Natural killer cell (primary cell): ENCODE measurements at regions not wholly inside any gene's neighbourhood (a gene's known extent, or its start where the extent isn't known, plus 50 kb on each side); places are given as distances from the start of the nearest gene placed in this dataset.

Experiments used
- ATAC-seq, 3 donors: fragments of 150-1000 bp in 2 of 3; fragments of 200-7000 bp in 1 of 3; cut with Tn5 transposase; 1 replicate in 1 of 3; 2 replicates in 2 of 3; pipeline ENCODE4 v1.10.0; 2021; ENCODE audit warnings: mild to moderate bottlenecking in 2 of 3, moderate library complexity in 2 of 3
- DNase-seq, 2 donors: peaks; one replicate each; pipeline versions ENCODE4 v3.0.0 to v3.0.0-alpha.2; 2013 to 2021; ENCODE audit warnings: mixed read lengths in 1 of 2
- H3K27ac ChIP-seq: one replicate; pipeline ENCODE4 v1.5.1; 2013; ENCODE audit warnings: mild to moderate bottlenecking, low read length
- H3K27me3 ChIP-seq: one replicate; pipeline ENCODE4 v1.6.1; 2013; ENCODE audit warnings: low read length; ENCODE audit not compliant: control insufficient read depth, insufficient read depth
- H3K36me3 ChIP-seq: one replicate; pipeline ENCODE4 v1.6.1; 2013; ENCODE audit warnings: low read length; ENCODE audit not compliant: control insufficient read depth, insufficient read depth
- H3K4me1 ChIP-seq: one replicate; pipeline ENCODE4 v1.6.1; 2013; ENCODE audit warnings: low read length; ENCODE audit not compliant: control insufficient read depth, insufficient read depth
- H3K4me3 ChIP-seq: one replicate; pipeline ENCODE4 v1.5.1; 2013; ENCODE audit warnings: low read length
- H3K9me3 ChIP-seq: one replicate; pipeline ENCODE4 v1.6.1; 2013; ENCODE audit warnings: low read length; ENCODE audit not compliant: control insufficient read depth, insufficient read depth
- H3K27ac Mint-ChIP-seq, 2 donors: one replicate each; pipeline ENCODE4 v1.8.0; 2022; ENCODE audit warnings: mild to moderate bottlenecking in 2 of 2, mixed read lengths in 2 of 2, moderate library complexity in 1 of 2
- H3K27me3 Mint-ChIP-seq, 2 donors: one replicate each; pipeline ENCODE4 v1.8.0; 2022; ENCODE audit warnings: low read depth in 2 of 2, mixed read lengths in 2 of 2
- H3K36me3 Mint-ChIP-seq: one replicate; pipeline ENCODE4 v1.8.0; 2022; ENCODE audit warnings: mixed read lengths
- H3K4me1 Mint-ChIP-seq, 2 donors: one replicate each; pipeline ENCODE4 v1.8.0; 2022; ENCODE audit warnings: mixed read lengths in 2 of 2
- H3K4me3 Mint-ChIP-seq: one replicate; pipeline ENCODE4 v1.8.0; 2022; ENCODE audit warnings: mild to moderate bottlenecking, moderate library complexity, mixed read lengths
- H3K9me3 Mint-ChIP-seq, 2 donors: one replicate each; pipeline ENCODE4 v1.8.0; 2022; ENCODE audit warnings: mixed read lengths in 2 of 2
- WGBS: methylation state at CpG from one replicate; pipeline ENCODE4 v1.1.7; 2013; ENCODE audit warnings: missing lambda C conversion rate; ENCODE audit not compliant: insufficient coverage; 5-methylcytosine and 5-hydroxymethylcytosine counted together
- intact Hi-C: fragments of 100-400 bp; cut with micrococcal nuclease; formaldehyde crosslinking; loops from one replicate; pipeline ENCODE4 v1.14.2; 2022
- TF ChIP-seq, protein P1 (sequence below): fragments of 200-600 bp; IDR thresholded peaks from one replicate; pipeline ENCODE4 v1.8.0; 2022; ENCODE audit warnings: antibody characterized with exemption

GRCh38 chr18:42659187-42659586, 456.3 kb downstream of the RIT2 start:
- TF ChIP-seq, protein P1, sequence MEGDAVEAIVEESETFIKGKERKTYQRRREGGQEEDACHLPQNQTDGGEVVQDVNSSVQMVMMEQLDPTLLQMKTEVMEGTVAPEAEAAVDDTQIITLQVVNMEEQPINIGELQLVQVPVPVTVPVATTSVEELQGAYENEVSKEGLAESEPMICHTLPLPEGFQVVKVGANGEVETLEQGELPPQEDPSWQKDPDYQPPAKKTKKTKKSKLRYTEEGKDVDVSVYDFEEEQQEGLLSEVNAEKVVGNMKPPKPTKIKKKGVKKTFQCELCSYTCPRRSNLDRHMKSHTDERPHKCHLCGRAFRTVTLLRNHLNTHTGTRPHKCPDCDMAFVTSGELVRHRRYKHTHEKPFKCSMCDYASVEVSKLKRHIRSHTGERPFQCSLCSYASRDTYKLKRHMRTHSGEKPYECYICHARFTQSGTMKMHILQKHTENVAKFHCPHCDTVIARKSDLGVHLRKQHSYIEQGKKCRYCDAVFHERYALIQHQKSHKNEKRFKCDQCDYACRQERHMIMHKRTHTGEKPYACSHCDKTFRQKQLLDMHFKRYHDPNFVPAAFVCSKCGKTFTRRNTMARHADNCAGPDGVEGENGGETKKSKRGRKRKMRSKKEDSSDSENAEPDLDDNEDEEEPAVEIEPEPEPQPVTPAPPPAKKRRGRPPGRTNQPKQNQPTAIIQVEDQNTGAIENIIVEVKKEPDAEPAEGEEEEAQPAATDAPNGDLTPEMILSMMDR, result no peak
- Histone ChIP-seq H3K27ac (no peak overlapping the region), H3K27me3 (no peaks in the 10 kb centered on the region), H3K4me1 (no peaks in the 10 kb centered on the region), H3K4me3 (no peak overlapping the region), H3K9me3 (no peaks in the 10 kb centered on the region), H3K36me3 (no peaks in the 10 kb centered on the region)
- no peak overlapping the region for H3K4me3 Mint-ChIP-seq
- H3K27me3 Mint-ChIP-seq, result no peaks in the 10 kb centered on the region
- H3K27ac Mint-ChIP-seq, result no peak overlapping the region
- intact Hi-C loops, result no loop called here
- ATAC-seq (no peak), DNase-seq (no peak)
- no peaks in the 10 kb centered on the region for H3K36me3 Mint-ChIP-seq
- 100% methylated on average over 1 of the region's 1 CpG for WGBS
- no peaks in the 10 kb centered on the region for H3K4me1 Mint-ChIP-seq
- H3K9me3 Mint-ChIP-seq, result peaks cover 3 to 18% of the 10 kb centered on the region in 2 donors

DNA sequence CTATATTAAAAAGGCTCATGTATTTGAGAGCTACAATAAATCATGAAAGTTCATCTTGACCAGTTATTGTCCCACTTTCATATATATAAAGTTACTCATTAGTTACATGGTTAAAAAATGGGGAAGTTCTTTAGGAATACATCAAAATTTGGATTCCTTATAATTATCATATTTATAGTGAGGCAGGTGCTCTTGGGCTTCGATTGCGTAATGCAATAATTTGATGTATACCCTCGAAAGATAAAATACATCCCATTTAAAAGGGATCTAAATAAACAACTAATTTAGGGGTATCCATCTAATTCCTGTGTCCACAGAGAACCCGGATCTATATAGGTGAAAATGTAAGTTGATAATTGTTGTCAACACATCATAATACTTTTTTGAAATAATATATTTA, 444.6 kb downstream of the RIT2 start:
- DNase-seq (no peak), ATAC-seq (no peak)
- H3K4me1 Mint-ChIP-seq, result no peaks in the 10 kb centered on the region
- Histone ChIP-seq H3K27ac (no peak overlapping the region), H3K9me3 (no peaks in the 10 kb centered on the region), H3K4me1 (no peaks in the 10 kb centered on the region), H3K4me3 (no peak overlapping the region), H3K27me3 (no peaks in the 10 kb centered on the region), H3K36me3 (no peaks in the 10 kb centered on the region)
- TF ChIP-seq, protein P1, result no peak
- no peaks in the 10 kb centered on the region for H3K36me3 Mint-ChIP-seq
- H3K27me3 Mint-ChIP-seq, result no peaks in the 10 kb centered on the region
- peaks cover 4 to 14% of the 10 kb centered on the region in 2 donors for H3K9me3 Mint-ChIP-seq
- no peak overlapping the region for H3K27ac Mint-ChIP-seq
- no CpG with 5 or more reads among the region's 4 CpGs for WGBS
- intact Hi-C loops, result no loop called here
- H3K4me3 Mint-ChIP-seq, result no peak overlapping the region

GRCh38 chr18:42675810-42676209, 439.7 kb downstream of the RIT2 start:
- intact Hi-C loops, result no loop called here
- H3K27me3 Mint-ChIP-seq, result no peaks in the 10 kb centered on the region
- DNase-seq (no peak), ATAC-seq (no peak)
- TF ChIP-seq, protein P1, result no peak
- H3K27ac Mint-ChIP-seq, result no peak overlapping the region
- Histone ChIP-seq H3K9me3 (no peaks in the 10 kb centered on the region), H3K27ac (no peak overlapping the region), H3K4me3 (no peak overlapping the region), H3K36me3 (no peaks in the 10 kb centered on the region), H3K27me3 (no peaks in the 10 kb centered on the region), H3K4me1 (no peaks in the 10 kb centered on the region)
- no peaks in the 10 kb centered on the region for H3K4me1 Mint-ChIP-seq
- WGBS, result 80% methylated on average over 1 of the region's 1 CpG
- no peaks in the 10 kb centered on the region for H3K36me3 Mint-ChIP-seq
- peaks cover 5 to 10% of the 10 kb centered on the region in 2 donors for H3K9me3 Mint-ChIP-seq
- H3K4me3 Mint-ChIP-seq, result no peak overlapping the region

DNA sequence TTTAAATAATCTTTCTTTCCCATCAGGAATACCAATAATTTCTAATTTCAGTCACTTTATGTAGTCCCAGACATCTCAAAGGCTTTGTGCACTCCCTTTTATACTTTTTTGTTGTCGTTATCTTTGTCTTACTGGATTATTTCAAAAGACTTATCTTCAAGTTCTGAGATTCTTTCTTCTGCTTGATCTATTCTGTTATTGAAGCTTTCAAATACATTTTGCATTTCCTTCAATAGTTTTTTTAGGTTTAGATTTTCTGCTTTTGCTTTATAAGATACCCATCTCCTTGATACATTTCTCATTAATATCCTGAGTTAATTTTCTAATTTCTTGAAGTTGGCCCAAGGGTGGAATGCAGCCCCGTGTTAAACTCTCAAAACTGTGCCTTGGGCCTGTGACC, 432.4 kb downstream of the RIT2 start:
- WGBS, result 87% methylated on average over 2 of the region's 2 CpGs
- H3K27ac Mint-ChIP-seq, result no peak overlapping the region
- Histone ChIP-seq H3K4me3 (no peak overlapping the region), H3K36me3 (no peaks in the 10 kb centered on the region), H3K27me3 (no peaks in the 10 kb centered on the region), H3K9me3 (no peaks in the 10 kb centered on the region), H3K27ac (no peak overlapping the region), H3K4me1 (no peaks in the 10 kb centered on the region)
- peaks cover 14 to 25% of the 10 kb centered on the region in 2 donors for H3K9me3 Mint-ChIP-seq
- H3K4me3 Mint-ChIP-seq, result no peak overlapping the region
- DNase-seq (no peak), ATAC-seq (no peak)
- TF ChIP-seq, protein P1, result no peak
- no peaks in the 10 kb centered on the region for H3K27me3 Mint-ChIP-seq
- no peaks in the 10 kb centered on the region for H3K4me1 Mint-ChIP-seq
- intact Hi-C loops, result no loop called here
- H3K36me3 Mint-ChIP-seq, result peaks cover 19% of the 10 kb centered on the region
